H9 (cell line): ENCODE measurements at regions not wholly inside any gene's neighbourhood (a gene's known extent, or its start where the extent isn't known, plus 50 kb on each side); places are given as distances from the start of the nearest gene placed in this dataset.

Experiments used
- DNase-seq: peaks from one replicate; pipeline ENCODE4 v3.0.0-alpha.2; 2017
- H2AFZ ChIP-seq: one replicate; pipeline ENCODE4 v1.6.1; 2013; ENCODE audit warnings: mild to moderate bottlenecking, low read length, control low read depth, moderate library complexity
- H2AK5ac ChIP-seq: 2 replicates; pipeline ENCODE4 v1.6.1; 2013; ENCODE audit warnings: low read length, control low read depth, mixed read lengths; ENCODE audit not compliant: insufficient read length
- H2BK120ac ChIP-seq: one replicate; pipeline ENCODE4 v1.6.1; 2013; ENCODE audit warnings: low read depth, mild to moderate bottlenecking, low read length, control low read depth, inconsistent platforms; ENCODE audit not compliant: poor library complexity, severe bottlenecking
- H2BK12ac ChIP-seq: 2 replicates; pipeline ENCODE4 v1.6.1; 2013; ENCODE audit warnings: low read length, control low read depth, mixed read lengths, low read depth; ENCODE audit not compliant: insufficient read length
- H2BK15ac ChIP-seq: 2 replicates; pipeline ENCODE4 v1.6.1; 2013; ENCODE audit warnings: low read depth, low read length, control low read depth
- H2BK20ac ChIP-seq: one replicate; pipeline ENCODE4 v1.6.1; 2013; ENCODE audit warnings: low read depth, mild to moderate bottlenecking, low read length, control low read depth, inconsistent platforms; ENCODE audit not compliant: poor library complexity, severe bottlenecking
- H2BK5ac ChIP-seq: 2 replicates; pipeline ENCODE4 v1.6.1; 2013; ENCODE audit warnings: low read length, control low read depth, mixed read lengths; ENCODE audit not compliant: insufficient read length
- H3K14ac ChIP-seq: 2 replicates; pipeline ENCODE4 v1.6.1; 2013; ENCODE audit warnings: low read length, control low read depth; ENCODE audit not compliant: insufficient read depth
- H3K18ac ChIP-seq: 2 replicates; pipeline ENCODE4 v1.6.1; 2013; ENCODE audit warnings: low read depth, mild to moderate bottlenecking, mixed read lengths, low read length, control low read depth; ENCODE audit not compliant: insufficient read length
- H3K23ac ChIP-seq: 2 replicates; pipeline ENCODE4 v1.6.1; 2013; ENCODE audit warnings: low read length, control low read depth, mixed read lengths, low read depth; ENCODE audit not compliant: insufficient read length
- H3K23me2 ChIP-seq: 2 replicates; pipeline ENCODE4 v1.6.1; 2013; ENCODE audit warnings: low read depth, mild to moderate bottlenecking, mixed read lengths, low read length, control low read depth; ENCODE audit not compliant: insufficient read length, poor library complexity, severe bottlenecking
- H3K27ac ChIP-seq: 2 replicates; pipeline ENCODE4 v1.5.1; 2013; ENCODE audit warnings: low read length, control low read depth, mixed read lengths, low read depth; ENCODE audit not compliant: insufficient read length
- H3K27me3 ChIP-seq: 2 replicates; pipeline ENCODE4 v1.6.1; 2013; ENCODE audit warnings: low read length, control low read depth, inconsistent platforms; ENCODE audit not compliant: insufficient read depth
- H3K4ac ChIP-seq: 2 replicates; pipeline ENCODE4 v1.6.1; 2013; ENCODE audit warnings: low read depth, mild to moderate bottlenecking, control low read depth, inconsistent platforms, low read length, moderate library complexity
- H3K4me1 ChIP-seq: 2 replicates; pipeline ENCODE4 v1.6.1; 2013; ENCODE audit warnings: low read length, control low read depth, inconsistent platforms; ENCODE audit not compliant: insufficient read depth
- H3K4me2 ChIP-seq: 2 replicates; pipeline ENCODE4 v1.6.1; 2013; ENCODE audit warnings: low read length, control low read depth, mixed read lengths; ENCODE audit not compliant: insufficient read length, insufficient read depth
- H3K56ac ChIP-seq: 2 replicates; pipeline ENCODE4 v1.6.1; 2013; ENCODE audit warnings: low read depth, mild to moderate bottlenecking, mixed read lengths, low read length, control low read depth; ENCODE audit not compliant: insufficient read length
- H3K79me1 ChIP-seq: 2 replicates; pipeline ENCODE4 v1.6.1; 2013; ENCODE audit warnings: low read depth, mild to moderate bottlenecking, moderate library complexity, low read length, control low read depth, inconsistent platforms; ENCODE audit not compliant: insufficient read depth, poor library complexity, severe bottlenecking
- H3K79me2 ChIP-seq: 2 replicates; pipeline ENCODE4 v1.6.1; 2013; ENCODE audit warnings: low read length, control low read depth, inconsistent platforms; ENCODE audit not compliant: insufficient read depth
- H3K9ac ChIP-seq: 2 replicates; pipeline ENCODE4 v1.6.1; 2013; ENCODE audit warnings: low read length, control low read depth, mixed read lengths; ENCODE audit not compliant: insufficient read length; ENCODE audit errors: extremely low read depth
- H3K9me3 ChIP-seq: one replicate; pipeline ENCODE4 v1.6.1; 2013; ENCODE audit warnings: low read depth, low read length, inconsistent platforms; ENCODE audit not compliant: control insufficient read depth
- H3T11ph ChIP-seq: one replicate; pipeline ENCODE4 v1.6.1; 2013; ENCODE audit warnings: mild to moderate bottlenecking, low read length, control low read depth, inconsistent platforms
- H4K20me1 ChIP-seq: one replicate; pipeline ENCODE4 v1.6.1; 2013; ENCODE audit not compliant: control insufficient read depth, insufficient read length, insufficient read depth
- H4K5ac ChIP-seq: 2 replicates; pipeline ENCODE4 v1.6.1; 2013; ENCODE audit warnings: low read depth, mild to moderate bottlenecking, mixed read lengths, low read length, control low read depth; ENCODE audit not compliant: insufficient read length
- H4K8ac ChIP-seq: replicated peaks from 2 replicates; pipeline ENCODE4 v1.6.1; 2013; ENCODE audit warnings: low read length, control low read depth, mixed read lengths, low read depth; ENCODE audit not compliant: insufficient read length
- H4K91ac ChIP-seq: 2 replicates; pipeline ENCODE4 v1.6.1; 2013; ENCODE audit warnings: low read depth, mild to moderate bottlenecking, moderate library complexity, mixed read lengths, low read length, control low read depth; ENCODE audit not compliant: insufficient read length
- H3K27ac Mint-ChIP-seq, 3 experiments: 2 replicates in 2 of 3; 3 replicates in 1 of 3; pipeline ENCODE4 v1.8.0; 2020 to 2021; ENCODE audit warnings: mixed read lengths in 3 of 3, mild to moderate bottlenecking in 1 of 3, moderate library complexity in 1 of 3
- H3K27me3 Mint-ChIP-seq: 2 replicates; pipeline ENCODE4 v1.8.0; 2021; ENCODE audit warnings: low read depth, mild to moderate bottlenecking, moderate library complexity, mixed read lengths
- H3K36me3 Mint-ChIP-seq, 3 experiments: 2 replicates in 2 of 3; 3 replicates in 1 of 3; pipeline ENCODE4 v1.8.0; 2020 to 2021; ENCODE audit warnings: low read depth in 3 of 3, mixed read lengths in 3 of 3; ENCODE audit not compliant: insufficient read depth in 1 of 3
- H3K4me1 Mint-ChIP-seq, 2 experiments: 2 replicates each; pipeline ENCODE4 v1.8.0; 2020; ENCODE audit warnings: mixed read lengths in 2 of 2
- H3K4me3 Mint-ChIP-seq, 2 experiments: 2 replicates in 1 of 2; 3 replicates in 1 of 2; pipeline ENCODE4 v1.8.0; 2020 to 2021; ENCODE audit warnings: mild to moderate bottlenecking in 2 of 2, mixed read lengths in 2 of 2, moderate library complexity in 1 of 2
- H3K9me3 Mint-ChIP-seq, 2 experiments: 2 replicates in 1 of 2; 3 replicates in 1 of 2; pipeline ENCODE4 v1.8.0; 2020; ENCODE audit warnings: mild to moderate bottlenecking in 2 of 2, mixed read lengths in 2 of 2, moderate library complexity in 1 of 2
- WGBS: extraction: QIAGEN DNeasy Blood & Tissue Kit; methylation state at CpG from one replicate; pipeline ENCODE4 v1.1.7; 2013; ENCODE audit warnings: missing lambda C conversion rate, low lambda C conversion rate, mixed read lengths; ENCODE audit not compliant: insufficient read length; ENCODE audit errors: extremely low coverage; 5-methylcytosine and 5-hydroxymethylcytosine counted together
- TF ChIP-seq, protein P1 (sequence below): fragments of 200-600 bp; sonication (generic); conservative IDR thresholded peaks from 3 replicates; pipeline ENCODE4 v1.8.0; 2021; ENCODE audit warnings: antibody characterized with exemption, mild to moderate bottlenecking

DNA sequence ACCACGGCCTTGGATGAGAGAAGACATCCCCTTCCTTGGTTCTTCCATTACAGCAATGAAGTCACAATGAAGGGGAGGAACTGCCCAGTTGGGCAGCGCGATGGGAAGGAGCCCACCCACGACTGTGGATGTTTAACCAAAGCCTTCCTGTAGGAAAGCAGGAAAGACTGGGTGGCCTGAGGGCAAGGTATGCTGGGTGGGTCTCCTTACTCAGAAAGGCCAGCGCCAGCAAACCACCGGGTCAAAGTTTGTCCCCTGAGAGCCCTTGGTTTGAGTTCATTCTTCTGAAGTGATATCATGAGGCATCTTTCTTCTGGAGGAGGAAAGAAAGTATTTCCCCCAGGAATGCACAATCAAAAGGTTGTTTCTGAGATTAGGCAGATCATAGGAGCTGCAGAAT is 105.2 kb downstream of the C16orf95 start:
- H3K27ac Mint-ChIP-seq = no peak overlapping the region
- Histone ChIP-seq H3K4ac (no peak overlapping the region), H4K91ac (no peak overlapping the region), H3K4me1 (no peaks in the 10 kb centered on the region), H3K79me2 (no peaks in the 10 kb centered on the region), H2BK12ac (no peak overlapping the region), H3K23ac (no peak overlapping the region), H3T11ph (no peak overlapping the region), H3K18ac (no peak overlapping the region), H2BK20ac (no peak overlapping the region), H2AFZ (no peak overlapping the region), H3K56ac (no peak overlapping the region), H2AK5ac (no peak overlapping the region), H3K4me2 (no peak overlapping the region), H3K23me2 (no peaks in the 10 kb centered on the region), H3K9me3 (no peaks in the 10 kb centered on the region), H4K5ac (no peak overlapping the region), H3K27ac (no peak overlapping the region), H2BK5ac (no peak overlapping the region), H4K8ac (no peak overlapping the region), H2BK15ac (no peak overlapping the region), H4K20me1 (peaks cover 2% of the 10 kb centered on the region), H3K27me3 (no peaks in the 10 kb centered on the region), H3K79me1 (no peaks in the 10 kb centered on the region), H3K9ac (no peak overlapping the region), H2BK120ac (no peak overlapping the region), H3K14ac (no peak overlapping the region; the same call in 1 of the 2 replicates)
- WGBS = no CpG with 5 or more reads among the region's 6 CpGs
- H3K4me3 Mint-ChIP-seq = no peak overlapping the region
- H3K36me3 Mint-ChIP-seq = no peaks in the 10 kb centered on the region
- H3K9me3 Mint-ChIP-seq = no peaks in the 10 kb centered on the region
- TF ChIP-seq, protein P1, sequence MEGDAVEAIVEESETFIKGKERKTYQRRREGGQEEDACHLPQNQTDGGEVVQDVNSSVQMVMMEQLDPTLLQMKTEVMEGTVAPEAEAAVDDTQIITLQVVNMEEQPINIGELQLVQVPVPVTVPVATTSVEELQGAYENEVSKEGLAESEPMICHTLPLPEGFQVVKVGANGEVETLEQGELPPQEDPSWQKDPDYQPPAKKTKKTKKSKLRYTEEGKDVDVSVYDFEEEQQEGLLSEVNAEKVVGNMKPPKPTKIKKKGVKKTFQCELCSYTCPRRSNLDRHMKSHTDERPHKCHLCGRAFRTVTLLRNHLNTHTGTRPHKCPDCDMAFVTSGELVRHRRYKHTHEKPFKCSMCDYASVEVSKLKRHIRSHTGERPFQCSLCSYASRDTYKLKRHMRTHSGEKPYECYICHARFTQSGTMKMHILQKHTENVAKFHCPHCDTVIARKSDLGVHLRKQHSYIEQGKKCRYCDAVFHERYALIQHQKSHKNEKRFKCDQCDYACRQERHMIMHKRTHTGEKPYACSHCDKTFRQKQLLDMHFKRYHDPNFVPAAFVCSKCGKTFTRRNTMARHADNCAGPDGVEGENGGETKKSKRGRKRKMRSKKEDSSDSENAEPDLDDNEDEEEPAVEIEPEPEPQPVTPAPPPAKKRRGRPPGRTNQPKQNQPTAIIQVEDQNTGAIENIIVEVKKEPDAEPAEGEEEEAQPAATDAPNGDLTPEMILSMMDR = no peak
- no peaks in the 10 kb centered on the region for H3K27me3 Mint-ChIP-seq
- H3K4me1 Mint-ChIP-seq = peaks cover 6 to 10% of the 10 kb centered on the region in 2 experiments
- DNase-seq = no peak
